SHP77 (cell line): ENCODE measurements at regions not wholly inside any gene's neighbourhood (a gene's known extent, or its start where the extent isn't known, plus 50 kb on each side); places are given as distances from the start of the nearest gene placed in this dataset.
"Not testable (repeated sequence)": the region's sequence is repeated elsewhere in the genome, so short reads cannot be mapped to it uniquely, and the experiment has no call there.

ENCODE experiments used
- DNase-seq, 2 experiments: peaks; one replicate each; lab custom pipeline; 2025; lab: John Stamatoyannopoulos, UW

DNA sequence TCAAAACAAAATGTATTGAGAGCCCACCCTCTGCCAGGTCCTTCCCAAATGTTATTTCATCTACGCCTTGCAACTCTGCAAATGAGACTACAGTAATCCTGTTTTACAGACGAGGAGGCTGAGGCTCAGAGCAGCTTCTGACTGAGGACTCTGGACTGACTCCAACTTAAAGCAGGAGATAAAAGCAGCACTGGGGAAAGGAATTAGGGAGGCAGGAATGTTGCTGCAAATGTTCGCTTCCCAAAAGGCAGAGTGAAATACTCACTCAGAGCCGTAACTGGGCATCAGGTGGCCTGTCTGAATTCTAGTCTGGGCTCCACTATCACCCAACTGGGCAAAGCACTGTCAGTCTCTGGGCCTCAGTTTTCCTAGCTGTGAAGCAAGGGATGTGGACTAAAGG is 94.7 kb upstream of the SRD5A3 start:
- DNase-seq, result no peak

DNA sequence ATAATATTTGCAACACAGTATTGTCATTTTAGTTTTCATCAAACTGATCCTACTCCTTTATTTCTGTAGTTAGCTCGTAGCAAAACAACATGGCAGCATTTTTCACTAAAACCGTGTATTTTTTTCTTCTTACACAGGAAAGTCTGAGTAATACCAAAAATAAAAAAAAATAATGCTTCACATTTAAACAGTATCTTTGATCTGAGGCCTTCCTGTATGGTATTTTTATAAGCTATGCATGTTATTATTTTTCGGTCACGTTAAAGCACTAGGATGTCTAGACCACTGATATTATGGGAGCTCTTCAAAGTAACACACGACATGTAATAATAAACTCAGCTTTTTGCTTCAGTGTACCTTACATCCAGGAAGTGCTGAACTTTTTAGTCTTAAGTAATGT is 94.1 kb upstream of the SRD5A3 start:
- DNase-seq, result no peak

GRCh38 chr4:55253948-55254593 is 92.0 kb upstream of the SRD5A3 start:
- no peak for DNase-seq

- no peak for DNase-seq
Measured at GRCh38 chr4:55255179-55255578, 90.9 kb upstream of the SRD5A3 start.

DNA sequence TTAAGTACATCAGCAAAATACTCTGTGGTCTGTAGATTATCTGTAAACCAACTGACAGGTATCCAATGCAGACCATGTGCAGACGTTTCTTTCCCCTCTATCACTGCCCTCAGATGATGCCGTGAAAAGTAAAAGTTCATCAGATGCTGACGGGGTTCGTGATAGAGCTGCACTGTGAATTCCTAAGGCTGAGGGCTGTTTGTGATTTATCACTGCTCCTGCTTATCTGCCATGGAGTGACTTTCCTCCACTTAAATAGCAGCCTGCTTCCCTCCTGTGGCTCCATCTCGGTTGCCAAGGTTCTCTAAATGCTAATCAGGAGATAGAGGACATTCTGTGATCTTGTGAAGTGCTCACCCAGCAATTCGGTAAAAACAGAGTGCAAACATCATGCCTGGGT is 89.3 kb upstream of the SRD5A3 start:
- DNase-seq, result no peak

- DNase-seq, result no peak
Measured at GRCh38 chr4:55258152-55258865, 87.7 kb upstream of the SRD5A3 start.

DNA sequence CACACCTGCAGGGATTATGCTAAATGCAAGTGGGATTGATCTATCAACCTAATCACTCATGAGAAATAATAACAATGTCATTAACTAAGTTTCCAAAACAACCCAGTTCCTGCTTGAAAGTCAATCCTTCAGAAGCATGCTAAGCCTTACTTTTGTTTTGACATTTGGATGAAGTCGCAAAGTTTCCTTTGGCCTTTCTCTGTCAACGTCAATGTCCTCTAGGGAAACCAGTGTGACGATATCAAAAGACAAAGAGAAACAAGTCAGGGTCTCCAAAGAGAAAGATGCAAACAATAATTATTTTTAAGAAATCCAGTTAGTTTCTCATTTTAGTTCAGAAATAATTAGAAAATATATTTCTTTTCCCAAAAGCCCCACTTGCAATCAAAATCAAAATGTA is 86.7 kb upstream of the SRD5A3 start:
- no peak for DNase-seq

- no peak for DNase-seq
Measured at GRCh38 chr4:55269470-55269869, 76.6 kb upstream of the SRD5A3 start.

- no peak for DNase-seq
Measured at GRCh38 chr4:55269995-55270394, 76.0 kb upstream of the SRD5A3 start.

- no peak for DNase-seq
Measured at GRCh38 chr4:55270481-55270880, 75.6 kb upstream of the SRD5A3 start.

DNA sequence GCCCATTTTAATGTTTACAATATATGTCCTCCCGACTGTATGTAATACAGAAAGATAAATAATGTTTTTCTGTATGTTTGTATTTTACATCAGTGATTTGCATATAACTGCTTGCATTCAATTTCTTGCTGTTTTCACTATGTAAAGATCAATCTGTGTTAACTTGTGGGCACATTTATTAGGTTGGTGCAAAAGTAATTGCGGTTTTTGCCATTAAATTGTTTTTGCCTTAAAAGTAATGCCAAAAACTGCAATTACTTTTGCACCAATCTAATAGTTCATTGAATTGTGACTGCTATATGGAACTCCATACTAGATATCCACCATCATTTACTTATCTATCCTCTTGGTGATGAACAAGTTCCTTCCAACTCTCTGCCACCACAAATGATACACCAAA is 73.9 kb upstream of the SRD5A3 start:
- no peak for DNase-seq

DNA sequence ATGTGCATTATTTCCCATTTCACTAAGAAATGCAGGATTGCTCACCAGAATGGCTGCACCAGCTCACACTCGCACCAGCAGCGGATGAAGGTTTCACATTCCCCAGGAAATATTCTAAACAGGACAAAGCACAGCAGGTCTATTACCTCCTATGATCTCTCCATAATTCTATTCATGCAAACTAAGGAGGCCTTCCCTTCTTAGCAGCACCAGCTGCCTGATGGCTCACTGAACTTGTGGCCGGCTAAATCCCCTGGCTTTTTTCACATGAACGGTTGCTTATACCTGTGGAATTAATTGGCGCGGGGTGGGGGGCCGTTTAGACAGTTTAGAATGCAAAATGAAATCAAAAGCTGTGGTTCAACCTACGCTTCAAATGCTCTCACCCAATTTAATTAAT is 73.5 kb upstream of the SRD5A3 start:
- DNase-seq, result no peak

GRCh38 chr4:55277011-55277410 is 69.0 kb upstream of the SRD5A3 start:
- DNase-seq, result no peak

DNA sequence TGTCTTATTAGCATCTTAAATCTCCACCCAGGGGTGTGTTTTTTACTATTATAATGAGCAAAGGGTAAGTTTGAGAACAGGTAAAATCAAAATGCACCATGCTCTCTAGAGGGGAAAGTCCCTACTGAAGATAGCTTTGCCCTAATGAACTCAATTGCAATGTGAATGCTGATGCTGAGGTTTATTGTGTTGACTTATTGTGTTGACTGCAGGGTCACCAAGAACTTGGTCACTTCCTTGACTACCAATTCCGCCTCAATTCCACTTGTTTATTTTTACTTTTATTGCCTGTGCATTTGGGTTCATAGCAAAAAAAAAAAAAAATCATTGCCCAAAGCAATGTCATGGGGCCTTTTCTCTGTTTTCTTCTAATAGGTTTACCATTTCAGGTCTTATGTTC is 67.7 kb upstream of the SRD5A3 start:
- no peak for DNase-seq

DNA sequence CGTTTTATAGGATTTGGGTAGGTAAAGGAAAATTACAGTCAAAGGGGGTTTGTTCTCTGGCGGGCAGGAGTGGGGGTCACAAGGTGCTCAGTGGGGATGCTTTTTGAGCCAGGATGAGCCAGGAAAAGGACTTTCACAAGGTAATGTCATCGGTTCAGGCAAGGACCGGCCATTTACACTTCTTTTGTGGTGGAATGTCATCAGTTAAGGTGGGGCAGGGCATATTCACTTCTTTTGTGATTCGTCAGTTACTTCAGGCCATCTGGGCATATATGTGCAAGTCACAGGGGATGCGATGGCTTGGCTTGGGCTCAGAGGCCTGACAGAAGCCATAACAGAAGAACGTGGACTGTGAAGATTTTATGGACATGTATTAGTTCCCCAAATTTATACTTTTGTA is 65.6 kb upstream of the SRD5A3 start:
- DNase-seq, result not testable (repeated sequence)

GRCh38 chr4:55281118-55281683 is 64.8 kb upstream of the SRD5A3 start:
- not testable (repeated sequence) for DNase-seq

GRCh38 chr4:55284331-55284730 is 61.7 kb upstream of the SRD5A3 start:
- DNase-seq, result no peak

GRCh38 chr4:55291227-55291640 is 54.8 kb upstream of the SRD5A3 start:
- DNase-seq, result no peak

DNA sequence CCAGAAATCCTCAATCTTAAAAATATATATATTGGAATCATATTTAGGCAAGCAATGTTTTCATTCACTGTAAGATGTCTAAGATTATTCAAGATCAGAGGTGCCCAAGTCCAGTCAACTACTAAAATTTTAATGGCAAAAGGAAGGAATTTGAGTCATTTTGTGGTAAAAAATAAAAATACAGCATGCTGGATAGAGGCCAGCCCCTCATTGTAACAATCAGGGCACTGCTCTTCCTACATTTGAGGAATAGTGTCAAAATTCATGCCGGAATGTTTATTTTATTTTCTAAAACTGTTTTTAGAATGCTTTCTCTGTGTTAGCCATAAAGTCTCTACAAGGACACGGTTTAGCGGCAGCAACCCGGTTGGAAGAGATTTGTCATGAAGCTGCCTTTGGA is 49.9 kb upstream of the SRD5A3 start:
- DNase-seq, result no peak
